Gastroesophageal sphincter (tissue), 3 donors: ENCODE measurements at regions not wholly inside any gene's neighbourhood (a gene's known extent, or its start where the extent isn't known, plus 50 kb on each side); places are given as distances from the start of the nearest gene placed in this dataset.

Experiments used
- EP300 ChIP-seq: sonication (generic); formaldehyde crosslinking; IDR thresholded peaks from one replicate; pipeline ENCODE4 v1.6.1; 2017; ENCODE audit warnings: antibody characterized with exemption, mild to moderate bottlenecking
- POLR2A ChIP-seq, 2 donors: fragments of 450-650 bp; IDR thresholded peaks; one replicate each; pipeline ENCODE4 v1.6.1; 2017; ENCODE audit warnings: antibody characterized with exemption in 2 of 2, mild to moderate bottlenecking in 2 of 2, moderate library complexity in 1 of 2
- POLR2AphosphoS5 ChIP-seq: sonication (generic); formaldehyde crosslinking; IDR thresholded peaks from one replicate; pipeline ENCODE4 v1.6.1; 2017; ENCODE audit warnings: antibody characterized with exemption
- TF ChIP-seq, protein P1 (sequence below), 4 experiments: fragments of 200-600 bp in 2 of 4; fragments of 450-650 bp in 2 of 4; sonication (generic) in 1 of 4; IDR thresholded peaks; one replicate each; pipeline ENCODE4 v1.5.1; 2017 to 2019; ENCODE audit warnings: antibody characterized with exemption in 4 of 4, mild to moderate bottlenecking in 2 of 4, moderate library complexity in 2 of 4

DNA sequence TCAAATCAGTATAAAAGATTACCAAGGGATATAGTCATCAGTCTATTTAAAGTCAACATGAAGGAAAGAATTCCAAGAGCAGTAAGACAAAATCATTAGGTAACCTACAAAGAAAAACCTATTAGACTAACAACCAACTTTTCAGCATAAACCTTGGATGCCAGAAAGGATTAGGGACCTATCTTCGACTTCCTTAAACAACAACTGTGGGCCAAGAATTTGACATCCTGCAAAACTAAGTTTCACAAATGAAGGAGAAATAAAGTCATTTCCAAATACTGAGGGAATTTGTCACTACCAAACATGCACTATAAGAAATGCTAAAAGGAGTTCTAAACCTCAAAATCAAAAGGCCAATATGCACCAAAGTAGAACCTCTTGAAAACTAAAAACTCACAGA lies 147.9 kb upstream of the TFPI start:
- TF ChIP-seq, protein P1, sequence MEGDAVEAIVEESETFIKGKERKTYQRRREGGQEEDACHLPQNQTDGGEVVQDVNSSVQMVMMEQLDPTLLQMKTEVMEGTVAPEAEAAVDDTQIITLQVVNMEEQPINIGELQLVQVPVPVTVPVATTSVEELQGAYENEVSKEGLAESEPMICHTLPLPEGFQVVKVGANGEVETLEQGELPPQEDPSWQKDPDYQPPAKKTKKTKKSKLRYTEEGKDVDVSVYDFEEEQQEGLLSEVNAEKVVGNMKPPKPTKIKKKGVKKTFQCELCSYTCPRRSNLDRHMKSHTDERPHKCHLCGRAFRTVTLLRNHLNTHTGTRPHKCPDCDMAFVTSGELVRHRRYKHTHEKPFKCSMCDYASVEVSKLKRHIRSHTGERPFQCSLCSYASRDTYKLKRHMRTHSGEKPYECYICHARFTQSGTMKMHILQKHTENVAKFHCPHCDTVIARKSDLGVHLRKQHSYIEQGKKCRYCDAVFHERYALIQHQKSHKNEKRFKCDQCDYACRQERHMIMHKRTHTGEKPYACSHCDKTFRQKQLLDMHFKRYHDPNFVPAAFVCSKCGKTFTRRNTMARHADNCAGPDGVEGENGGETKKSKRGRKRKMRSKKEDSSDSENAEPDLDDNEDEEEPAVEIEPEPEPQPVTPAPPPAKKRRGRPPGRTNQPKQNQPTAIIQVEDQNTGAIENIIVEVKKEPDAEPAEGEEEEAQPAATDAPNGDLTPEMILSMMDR (IDR thresholded peaks at IDR 0.05): no peak
- TF ChIP-seq POLR2A (IDR thresholded peaks at IDR 0.05) (no peak), EP300 (no peak), POLR2AphosphoS5 (no peak)
